CD4-positive, alpha-beta T cell treated with Interleukin-6 at 100 ng/mL for 8 hours (primary cell): ENCODE measurements at regions not wholly inside any gene's neighbourhood (a gene's known extent, or its start where the extent isn't known, plus 50 kb on each side); places are given as distances from the start of the nearest gene placed in this dataset.

Experiments used
- DNase-seq: peaks from one replicate; pipeline ENCODE4 v3.0.0-alpha.2; 2020; ENCODE audit warnings: mixed read lengths, low spot score

DNA sequence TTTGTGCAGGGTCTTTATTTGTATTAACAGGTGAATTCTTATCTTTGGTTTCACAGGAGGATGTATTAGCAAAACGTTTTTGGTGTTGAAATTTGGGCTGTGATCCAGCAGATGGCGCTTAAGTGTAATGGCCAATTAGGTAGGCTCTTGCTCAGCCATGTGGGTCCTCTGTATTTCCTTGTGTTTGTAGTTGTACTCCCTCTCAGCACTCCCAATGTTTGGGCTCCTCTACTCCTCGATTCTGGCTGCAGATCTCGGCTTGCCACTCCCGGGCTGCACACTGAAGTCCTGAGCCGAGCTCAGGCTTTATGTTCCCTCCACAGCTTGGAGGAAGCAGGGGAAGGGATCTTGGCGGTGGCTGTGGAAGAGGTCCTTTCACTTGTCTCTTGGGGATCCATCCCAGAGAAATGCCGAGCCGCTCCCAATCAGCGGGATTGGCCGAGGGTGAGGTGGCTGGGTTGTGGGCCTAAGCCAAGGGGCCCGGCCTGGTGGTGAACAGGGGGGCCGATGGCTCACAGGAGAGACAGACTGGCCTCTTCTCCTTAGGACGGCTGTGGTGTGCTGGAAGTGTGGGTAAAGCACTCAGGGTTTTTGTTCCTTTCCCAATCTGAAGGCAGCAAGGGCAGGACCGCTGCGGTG, 133.7 kb downstream of the AEBP2 start:
- DNase-seq = no peak

DNA sequence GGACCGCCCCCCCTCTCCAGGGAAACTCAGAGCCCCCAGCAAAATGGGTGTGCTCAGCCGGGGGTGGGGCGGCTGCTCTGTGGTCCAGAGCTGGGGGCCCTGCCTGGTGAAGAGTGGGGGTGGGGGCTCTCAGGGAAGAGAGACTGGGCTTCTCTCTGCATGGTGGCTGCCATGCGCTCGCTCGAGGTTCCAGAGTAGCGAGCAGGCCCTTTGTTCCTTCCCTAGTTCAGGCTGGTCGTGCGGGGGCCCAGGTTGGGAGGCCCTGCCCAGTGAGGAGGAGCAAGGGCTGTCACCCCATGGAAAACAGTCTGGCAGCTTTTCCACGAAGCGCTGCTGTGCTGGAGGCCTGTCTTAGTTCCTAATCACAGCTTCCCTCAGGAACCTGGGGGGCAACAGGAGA, 134.6 kb downstream of the AEBP2 start:
- DNase-seq = no peak

DNA sequence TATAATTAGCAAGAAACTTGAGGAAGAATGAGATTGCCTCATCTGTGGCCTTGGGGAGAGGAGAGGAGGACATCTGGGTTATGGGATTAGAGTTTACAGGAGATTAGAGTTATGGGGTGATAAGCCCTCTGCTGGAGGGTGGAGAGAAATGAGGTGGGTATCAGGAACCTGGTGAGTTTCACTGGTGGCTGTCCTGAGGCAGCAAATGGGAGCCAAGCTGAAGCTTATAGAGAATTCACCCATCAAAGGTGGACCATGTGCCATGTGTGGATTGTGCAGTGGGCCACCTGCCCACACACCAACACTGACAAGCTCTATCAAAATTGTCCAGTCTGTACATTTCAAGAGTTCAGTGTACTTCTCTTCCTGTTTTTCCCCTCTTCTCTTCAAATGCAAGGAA, 135.3 kb downstream of the AEBP2 start:
- DNase-seq = no peak

DNA sequence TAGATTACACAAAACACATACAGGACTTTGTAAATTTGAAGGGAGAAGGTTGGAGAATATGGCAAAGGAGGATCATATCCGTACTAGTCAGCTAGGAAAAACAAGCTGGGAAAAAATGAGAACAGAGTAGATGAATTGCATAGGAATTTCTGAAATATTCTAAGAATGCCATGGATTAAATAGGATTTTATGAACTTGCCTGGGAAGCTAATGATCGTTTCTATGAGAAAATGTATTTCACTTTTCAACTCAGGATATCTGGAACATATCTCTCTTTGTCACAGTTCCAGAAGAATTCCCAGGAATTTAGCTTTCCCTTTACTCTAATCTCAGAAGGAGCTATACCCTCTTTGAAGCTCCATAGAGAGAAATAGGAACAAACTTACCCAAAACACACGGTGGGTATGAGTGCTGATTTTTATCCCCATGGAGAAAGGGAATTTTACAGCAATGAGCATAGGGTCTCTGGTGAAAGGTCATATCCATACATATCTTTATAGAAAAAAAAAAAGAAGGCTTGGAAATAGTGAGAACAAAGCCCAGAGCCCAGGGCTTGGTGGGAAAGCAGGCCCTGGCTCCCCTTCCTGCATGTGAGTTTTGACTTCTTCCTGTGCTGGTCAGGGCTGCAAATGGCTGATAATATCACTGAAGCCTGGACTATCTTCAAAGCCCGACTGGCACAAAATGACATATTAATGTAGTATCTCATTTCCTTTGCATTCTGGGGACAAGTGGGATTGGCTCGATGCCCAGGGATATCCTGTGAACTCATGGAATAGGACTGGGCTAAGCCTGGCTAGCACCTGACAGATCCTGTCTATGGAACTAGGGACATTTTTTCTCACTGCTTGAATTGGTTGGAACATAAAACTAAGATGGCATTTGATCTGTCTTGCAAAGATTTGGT, 136.3 kb downstream of the AEBP2 start:
- DNase-seq = no peak

DNA sequence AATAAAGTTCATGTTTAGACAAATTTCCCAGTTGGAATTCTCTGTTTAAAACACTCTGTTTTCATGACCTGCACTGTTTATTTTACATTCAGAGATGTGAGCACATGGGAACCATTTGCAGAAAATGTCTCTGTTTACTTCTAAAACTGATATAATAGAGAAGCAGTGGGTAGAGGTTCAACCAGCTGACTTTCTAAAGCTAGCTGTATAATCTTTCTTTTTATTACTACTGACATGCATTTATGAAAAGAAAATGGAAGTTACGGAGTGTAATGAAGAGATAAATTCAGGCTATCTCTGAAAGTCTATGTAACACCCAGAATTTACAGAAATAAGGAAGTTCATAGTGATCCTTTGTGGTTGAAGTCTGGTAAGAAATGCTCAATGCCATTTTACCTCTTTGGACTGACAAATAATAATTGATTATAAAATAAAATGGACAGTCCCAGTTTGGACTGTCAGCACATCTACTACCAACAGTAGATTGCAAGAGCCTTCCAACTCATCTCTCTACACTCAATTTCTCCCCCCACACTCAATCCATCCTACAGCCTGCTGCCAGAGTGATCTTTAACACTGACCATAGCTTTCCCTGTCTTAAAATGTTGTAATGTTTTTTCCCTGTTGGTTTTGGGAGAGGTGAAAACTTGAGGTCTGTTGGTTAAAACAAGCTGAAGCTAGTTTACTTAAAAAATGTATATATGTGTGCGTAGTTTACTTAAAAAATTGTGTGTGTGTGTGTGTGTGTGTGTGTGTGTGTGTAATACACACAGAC, 137.4 kb downstream of the AEBP2 start:
- DNase-seq = no peak

DNA sequence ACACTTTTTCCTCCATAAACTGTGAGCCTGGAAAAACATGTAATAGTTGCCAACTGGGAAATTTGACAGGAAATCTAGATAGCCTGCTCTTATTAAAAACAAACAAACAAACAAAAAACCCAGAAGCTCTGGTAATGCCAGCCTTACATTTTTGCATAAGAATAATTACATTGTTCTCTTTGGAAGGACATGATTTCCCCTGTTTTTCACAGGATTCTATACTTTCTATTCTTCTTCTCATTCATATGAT, 137.9 kb downstream of the AEBP2 start:
- DNase-seq = no peak

DNA sequence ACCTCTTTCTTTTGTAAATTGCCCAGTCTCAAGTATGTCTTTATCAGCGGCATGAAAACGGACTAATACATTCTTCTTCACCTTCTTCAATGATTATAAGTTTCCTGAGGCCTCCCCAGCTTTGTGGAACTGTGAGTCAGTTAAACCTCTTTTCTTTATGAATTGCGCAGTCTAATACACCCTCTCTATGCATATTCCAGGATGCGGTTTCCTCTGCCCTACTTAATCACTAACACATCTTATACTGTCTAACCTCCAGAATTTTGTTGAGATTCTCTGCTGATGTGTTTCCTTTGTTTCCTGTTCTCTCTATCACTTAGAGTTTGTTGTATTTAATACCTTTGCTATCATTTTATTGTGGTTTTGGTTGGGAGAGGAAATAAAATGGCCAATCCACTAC, 145.4 kb downstream of the AEBP2 start:
- DNase-seq = no peak

DNA sequence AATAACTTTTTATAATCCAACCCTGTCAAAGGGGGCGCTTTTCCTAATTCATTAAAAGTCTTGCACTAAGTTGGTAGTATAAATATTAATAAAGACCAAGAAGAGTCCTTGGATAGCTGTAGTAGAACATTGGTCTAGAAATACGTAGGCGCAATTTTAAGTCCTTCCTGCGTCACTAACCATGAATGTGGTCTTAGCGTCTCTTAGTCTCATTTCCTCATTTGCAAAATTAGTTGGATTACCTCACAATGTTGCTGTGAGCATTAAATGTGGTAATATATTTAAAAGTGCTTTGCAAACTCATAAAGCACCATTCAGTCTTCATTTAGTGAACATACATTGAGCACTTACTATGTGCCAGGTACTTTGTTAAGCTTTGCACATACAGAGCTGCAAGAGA, 149.7 kb downstream of the AEBP2 start:
- DNase-seq = no peak

DNA sequence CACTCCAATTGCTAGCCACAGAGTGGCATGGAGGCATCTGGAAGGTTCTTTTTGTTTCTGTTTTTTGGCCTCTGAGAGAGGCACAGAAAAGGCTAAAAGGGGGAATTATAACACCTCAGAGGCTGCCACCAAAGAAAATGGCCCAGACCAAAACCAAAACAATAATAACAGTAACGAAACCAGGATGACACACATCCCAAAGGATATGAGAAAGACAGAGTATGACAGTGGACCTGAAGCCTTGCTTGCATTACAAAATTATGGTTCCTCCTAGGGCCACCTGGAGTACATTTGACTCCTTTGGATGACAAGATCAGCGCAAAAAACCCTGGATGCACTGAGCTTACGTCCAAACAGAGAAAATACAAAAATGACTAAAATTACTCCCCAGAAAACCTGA, 152.7 kb downstream of the AEBP2 start:
- DNase-seq = no peak

DNA sequence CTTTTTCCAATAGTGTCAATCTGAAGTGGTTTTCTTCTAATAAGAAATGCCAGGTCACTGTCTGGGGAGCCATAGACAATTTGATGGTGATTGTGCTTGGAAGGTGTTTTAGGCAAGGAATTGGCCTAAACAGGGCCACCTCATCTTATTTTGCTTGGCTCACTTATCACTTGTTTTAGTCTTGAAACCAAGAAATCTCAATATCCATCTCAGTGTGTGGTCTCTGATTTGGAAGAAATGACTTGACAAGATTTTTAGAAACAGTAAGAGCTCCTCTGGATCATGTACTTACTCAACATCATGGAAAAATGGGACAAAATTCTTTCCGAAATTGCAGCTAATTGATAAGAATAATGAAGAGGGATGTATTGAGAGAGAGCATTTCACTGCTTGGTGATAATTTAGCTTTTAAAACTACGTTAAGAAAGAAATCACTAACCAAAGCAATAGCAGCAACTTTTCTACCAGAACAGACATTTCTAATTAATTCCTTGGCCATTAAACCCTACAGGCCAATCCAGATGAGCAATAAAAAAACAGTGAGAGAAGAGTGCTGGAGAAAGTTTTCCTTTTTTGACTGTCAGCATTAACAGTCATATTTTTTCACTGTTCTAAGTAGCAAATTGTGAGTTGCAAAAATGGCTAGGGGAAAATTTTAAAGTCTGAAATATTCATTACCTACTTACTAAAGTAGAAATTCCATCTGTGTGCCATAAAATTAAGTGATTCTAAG, 157.3 kb downstream of the AEBP2 start:
- DNase-seq = no peak

DNA sequence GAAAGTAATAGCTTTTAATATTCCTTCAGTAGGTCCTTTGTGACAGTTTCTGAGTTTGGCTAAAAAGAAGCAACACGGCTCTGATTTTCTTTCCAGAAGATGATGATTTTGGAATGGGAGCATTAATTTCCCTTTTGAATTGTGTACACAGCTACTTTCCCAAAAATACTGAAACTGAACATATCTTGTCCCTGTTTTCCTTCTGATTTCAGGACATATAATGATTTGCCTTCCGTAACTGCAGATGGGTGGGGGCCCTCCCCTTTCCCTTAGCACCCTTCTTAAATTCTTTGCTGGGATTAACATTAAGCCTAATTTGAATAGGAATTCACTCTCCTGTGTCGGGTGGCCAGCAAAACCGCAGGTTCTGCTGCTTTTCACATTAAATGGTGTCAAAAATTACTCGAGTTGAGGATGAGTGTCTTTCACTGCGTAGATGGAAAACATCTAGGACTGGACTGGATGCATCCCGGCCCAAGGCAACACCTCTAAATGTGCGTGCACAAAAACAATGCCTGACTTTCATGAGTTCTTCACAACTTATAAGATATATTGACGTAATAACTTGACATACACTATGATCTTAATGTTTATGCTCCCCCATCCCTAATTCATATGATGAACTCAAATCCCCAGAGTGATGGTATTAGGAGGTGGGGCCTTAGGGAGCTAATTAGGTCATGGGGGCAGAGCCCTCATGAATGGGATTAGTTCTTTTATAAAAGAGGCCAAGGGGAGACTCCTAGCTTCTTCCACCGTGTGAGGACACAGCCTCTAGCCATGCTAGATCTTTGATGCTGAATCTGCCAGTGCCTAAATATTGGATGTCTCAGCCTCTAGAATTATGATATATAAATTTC, 158.1 kb downstream of the AEBP2 start:
- DNase-seq = no peak

DNA sequence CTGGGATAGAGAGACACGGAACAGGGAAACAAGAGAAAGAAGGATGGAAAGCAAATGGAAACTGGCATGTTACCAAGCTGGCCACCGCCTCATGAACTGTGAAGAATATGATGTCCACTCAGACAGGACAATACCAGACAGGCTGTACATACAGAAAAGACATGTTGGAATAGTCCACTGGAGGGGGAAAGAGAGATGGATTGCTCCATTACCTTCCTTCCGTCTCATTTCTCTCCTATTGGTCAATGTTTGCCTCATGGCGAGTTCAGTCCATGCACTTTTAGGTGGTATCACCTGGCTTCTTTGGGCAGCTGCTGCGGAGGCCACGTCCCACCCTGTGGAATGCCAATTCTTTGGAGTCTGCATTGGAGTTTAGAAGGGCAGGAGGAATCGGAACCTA, 166.4 kb downstream of the AEBP2 start:
- DNase-seq = no peak

DNA sequence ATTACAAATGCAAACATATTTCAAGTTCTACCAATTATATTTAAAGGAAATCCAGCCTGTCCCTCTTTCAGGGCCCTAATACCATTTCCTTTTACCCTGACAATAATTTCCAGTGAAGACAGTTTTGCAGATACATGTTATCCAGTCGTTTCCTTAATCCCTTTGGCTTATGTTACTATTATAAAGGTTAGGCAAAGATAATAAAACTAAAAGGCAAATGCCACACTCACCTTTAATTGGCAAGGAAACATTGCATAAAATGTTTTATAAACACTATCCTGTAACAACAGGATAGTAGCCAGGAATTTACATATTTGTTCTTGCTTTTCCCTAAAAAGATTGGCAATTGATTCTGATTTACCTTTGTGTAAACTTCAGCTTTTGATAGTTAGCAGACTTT, 168.7 kb downstream of the AEBP2 start:
- no peak for DNase-seq

DNA sequence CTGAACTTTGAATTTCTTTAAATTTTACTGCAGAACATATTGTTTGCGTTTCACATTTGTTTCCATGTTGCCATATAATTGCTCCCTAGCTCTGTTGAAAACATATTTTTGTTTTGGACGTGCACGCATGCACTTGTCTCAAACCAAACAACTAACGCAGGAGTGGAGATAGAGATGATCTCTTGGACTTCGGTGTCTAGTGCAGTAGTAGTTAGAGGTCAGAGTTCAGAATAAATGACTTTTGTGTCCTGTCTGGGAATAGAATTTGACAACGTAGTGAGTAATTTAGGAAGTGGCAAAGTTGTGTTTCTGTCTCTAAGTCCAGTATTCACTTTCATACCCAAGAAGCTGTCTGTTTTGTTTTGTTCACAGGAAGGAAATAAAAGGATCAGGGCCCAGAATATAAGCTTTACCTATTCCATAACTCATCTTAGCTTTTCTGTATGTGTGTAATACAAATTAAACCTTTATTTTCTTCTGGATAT, 173.8 kb downstream of the AEBP2 start:
- no peak for DNase-seq

DNA sequence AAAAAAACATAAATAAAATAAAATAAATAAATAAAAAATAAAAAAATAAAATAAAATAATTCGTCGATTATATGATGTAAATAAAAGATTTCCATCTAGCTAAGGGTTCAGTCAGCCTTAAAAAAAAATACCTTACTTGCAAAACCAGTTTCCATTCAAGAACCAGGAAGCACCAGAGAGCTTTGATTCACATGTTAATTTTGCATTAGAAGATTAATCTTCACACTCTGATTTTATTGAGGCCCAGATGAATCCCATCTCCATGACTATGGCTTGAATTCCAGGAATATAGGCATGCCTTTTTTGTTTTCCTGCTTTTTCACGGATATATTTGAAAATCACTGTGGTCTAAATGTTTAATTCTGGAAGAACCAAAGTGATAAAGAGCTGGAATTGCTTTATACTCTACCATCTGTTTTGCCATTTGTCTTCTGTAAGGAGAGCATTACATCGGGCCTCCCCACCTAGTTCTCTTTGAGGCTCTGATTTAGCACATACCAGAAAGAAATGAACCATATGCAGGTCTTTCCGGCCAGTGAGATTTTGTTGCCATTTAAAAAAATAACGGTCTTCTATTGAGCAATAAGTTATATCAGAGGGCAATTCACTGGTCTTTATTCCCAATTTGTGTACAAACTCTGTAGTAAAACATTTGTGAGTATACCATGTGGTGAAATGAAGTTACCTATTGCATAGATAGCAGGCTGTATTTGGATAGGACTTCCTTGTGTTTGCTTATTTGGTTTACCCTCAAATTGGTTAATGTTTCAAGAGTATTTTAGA, 175.5 kb downstream of the AEBP2 start:
- no peak for DNase-seq

DNA sequence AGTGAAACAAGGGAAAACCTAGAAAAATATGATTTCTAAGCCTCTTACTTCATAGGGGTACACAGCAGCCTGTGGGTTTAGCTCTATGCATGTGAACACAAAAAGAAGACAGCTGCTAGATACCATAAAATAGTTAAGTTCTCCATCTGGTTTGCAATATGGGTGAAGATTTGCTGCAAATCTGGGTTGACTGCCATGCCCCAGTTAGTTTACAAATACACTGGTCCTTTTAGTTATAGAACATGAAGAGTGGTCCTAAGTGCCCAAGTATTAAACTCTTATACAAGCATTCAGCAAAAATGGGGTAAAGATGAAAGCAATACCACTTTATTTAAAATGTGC, 176.1 kb downstream of the AEBP2 start:
- DNase-seq = no peak

DNA sequence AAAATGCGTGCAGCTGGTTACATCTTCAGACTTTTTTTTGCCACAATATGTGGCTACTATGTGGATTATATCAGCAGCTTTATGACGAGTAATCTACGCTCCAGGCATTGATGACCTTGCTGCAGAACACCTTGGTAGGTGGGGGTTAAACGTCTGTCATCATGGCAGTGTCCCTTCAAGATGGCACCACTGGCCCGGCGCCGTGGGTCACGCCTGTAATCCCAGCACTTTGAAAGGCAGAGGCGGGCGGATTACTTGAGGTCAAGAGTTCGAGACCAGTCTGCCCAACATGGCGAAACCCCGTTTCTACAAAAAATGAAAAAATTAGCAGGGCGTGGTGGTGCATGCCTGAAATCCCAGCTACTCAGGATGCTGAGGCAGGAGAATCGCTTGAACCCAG, 177.5 kb downstream of the AEBP2 start:
- DNase-seq = no peak

DNA sequence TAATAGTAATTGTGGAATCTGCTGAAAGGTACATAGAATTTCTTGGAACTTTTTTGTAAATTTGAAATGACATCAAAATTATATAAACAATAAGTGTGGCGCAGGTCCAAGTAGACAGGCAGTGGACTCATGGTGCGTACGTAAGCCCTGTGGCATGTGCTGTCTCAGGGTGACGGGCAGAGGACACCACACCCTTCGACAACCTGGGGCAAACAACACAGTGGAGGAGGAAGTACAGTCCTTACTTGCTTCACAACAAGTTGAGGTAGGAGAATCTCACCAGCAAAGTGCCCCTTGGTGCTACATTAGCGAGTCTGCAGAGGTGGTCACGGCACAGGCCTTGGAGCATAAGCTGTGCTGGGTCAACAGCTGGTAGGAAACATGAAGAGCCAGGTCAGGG, 180.9 kb downstream of the AEBP2 start:
- no peak for DNase-seq

DNA sequence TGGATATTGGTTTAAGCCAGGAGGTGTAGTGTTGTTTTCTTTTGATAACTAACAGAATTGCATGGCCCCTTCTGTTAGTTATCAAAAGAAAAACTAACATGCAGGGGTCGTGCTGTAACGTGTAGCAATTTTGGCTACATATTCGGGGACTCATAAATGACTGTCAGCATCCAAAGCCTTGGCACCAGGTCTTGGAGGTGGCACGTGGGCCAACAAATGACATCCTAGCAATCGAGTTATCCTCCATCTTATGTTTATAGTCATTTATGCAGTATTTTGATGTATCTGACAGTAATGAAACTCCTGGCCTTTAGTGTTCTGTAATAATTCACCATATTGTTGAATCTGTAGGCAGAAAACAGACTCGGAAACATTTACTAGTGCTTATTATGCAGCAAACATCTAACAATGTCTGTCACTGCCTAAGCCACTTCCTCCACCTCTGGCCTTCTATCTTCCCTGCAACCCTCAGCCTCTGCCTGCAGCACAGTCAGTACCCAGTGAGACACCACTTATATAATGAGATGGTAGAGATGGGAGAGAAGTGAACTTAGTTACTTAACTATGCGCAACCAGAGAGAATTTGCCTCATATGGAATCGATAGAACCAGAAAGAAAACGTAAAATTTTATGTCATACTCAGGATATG, 184.6 kb downstream of the AEBP2 start:
- DNase-seq = no peak

DNA sequence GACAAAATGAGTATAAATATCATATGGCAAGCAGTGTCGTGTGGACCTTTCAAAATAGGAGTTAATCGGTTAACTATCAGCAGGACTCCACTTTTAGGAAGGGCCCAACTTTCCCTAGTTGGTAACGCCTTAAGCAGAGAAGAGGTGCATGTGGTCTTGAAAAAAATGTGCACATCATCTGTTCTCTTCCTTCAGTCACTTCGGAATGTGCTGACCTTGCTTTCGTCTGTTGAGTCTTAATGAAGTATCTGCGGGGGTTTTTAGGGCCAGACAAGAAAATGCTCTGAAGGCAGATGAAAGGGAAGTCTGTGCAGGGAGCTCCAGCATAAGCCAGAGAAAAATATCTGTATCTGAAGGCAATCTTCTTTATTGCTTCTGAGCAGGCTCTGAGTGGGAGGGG, 185.2 kb downstream of the AEBP2 start:
- no peak for DNase-seq
